ENCODE measurements at regions not wholly inside any gene's neighbourhood (a gene's known extent, or its start where the extent isn't known, plus 50 kb on each side); places are given as distances from the start of the nearest gene placed in this dataset.

- intact Hi-C loops (cut with micrococcal nuclease) = loop anchor here (2.0 kb wide), 2 partner anchors 69 to 75 kb away; no protein-coding TSS in a partner anchor
- Histone ChIP-seq H3K14ac (replicated peaks; ENCODE audit: low read depth, low read length) (0 out of 2 replicates have a peak overlapping the region, but pooled peaks have one; percentile 45), H3K27ac (ENCODE audit: insufficient read depth, low read length) (peak overlapping the region; percentile 51; the same call in 1 of the 2 replicates), H2AK9ac (replicated peaks; ENCODE audit: low read depth, low read length, poor library complexity) (peak overlapping the region; percentile 76), H4K20me1 (ENCODE audit: insufficient read depth, low read length) (no peaks in the 10 kb centered on the region), H3K18ac (ENCODE audit: low read depth, low read length) (no peak overlapping the region; the same call in 1 of the 2 replicates), H4K8ac (ENCODE audit: low read depth in 2 of 2, low read length in 2 of 2) (peak overlapping the region; percentile 19 to 67; a peak in 3 of 4 replicates), H3K56ac (ENCODE audit: extremely low read depth, insufficient read depth, low read length) (no peak overlapping the region), H2BK20ac (ENCODE audit: low read depth, low read length) (peak overlapping the region; percentile 70), H2BK120ac (ENCODE audit: low read depth, low read length) (peak overlapping the region; percentile 82), H3K79me1 (ENCODE audit: low read depth in 1 of 2, low read length in 2 of 2) (peaks cover 0 to 16% of the 10 kb centered on the region in 2 experiments; a peak in 3 of 4 replicates), H3K36me3 (ENCODE audit: control insufficient read depth, insufficient read depth, low read length) (no peaks in the 10 kb centered on the region), H3K9me3 (ENCODE audit: control insufficient read depth, insufficient read depth, low read length) (no peaks in the 10 kb centered on the region), H3K4me1 (ENCODE audit: control insufficient read depth, insufficient read depth, low read length) (peaks cover 2% of the 10 kb centered on the region; the same call in 1 of the 2 replicates), H3K27me3 (ENCODE audit: control insufficient read depth, insufficient read depth, low read length) (peaks cover 21% of the 10 kb centered on the region), H3K23ac (ENCODE audit: low read depth, low read length) (peak overlapping the region; percentile 41), H2AFZ (replicated peaks; ENCODE audit: low read length, poor library complexity) (peak overlapping the region; percentile 80), H4K5ac (ENCODE audit: low read depth, low read length) (no peak overlapping the region; the same call in 1 of the 2 replicates), H3K4ac (ENCODE audit: low read depth, low read length) (peak overlapping the region; percentile 41), H3K4me3 (ENCODE audit: insufficient read depth, low read depth, low read length) (peak overlapping the region; percentile 74), H3K9me1 (ENCODE audit: insufficient read depth, low read length) (no peaks in the 10 kb centered on the region), H2AK5ac (ENCODE audit: low read depth, low read length) (peak overlapping the region; percentile 84), H3K4me2 (ENCODE audit: low read depth, low read length) (peak overlapping the region; percentile 90), H3K9ac (ENCODE audit: low read depth, low read length) (peak overlapping the region; percentile 89), H4K91ac (ENCODE audit: insufficient read depth, low read depth, low read length) (no peak overlapping the region; the same call in 1 of the 2 replicates), H2BK5ac (ENCODE audit: low read depth, low read length, poor library complexity, severe bottlenecking) (no peak overlapping the region), H2BK15ac (ENCODE audit: low read depth, low read length) (peak overlapping the region; percentile 71; the same call in 2 of the 3 replicates)
- 21% methylated on average over 13 of the region's 37 CpGs; no CpG with 5 or more reads in 1 of the 2 experiments for WGBS, 2 experiments (ENCODE audit: extremely low coverage in 2 of 2, insufficient read length in 1 of 2)
- ATAC-seq (ENCODE audit: low read depth) (no peak), DNase-seq (no peak)
- dilution Hi-C loops (cut with HindIII; ENCODE audit: low sequenced_read_pairs, unreplicated experiment) = no loop called here
- BruUV-seq (replicated peaks) = no TSS peak
- in situ Hi-C loops (cut with MboI; ENCODE audit: low sequenced_read_pairs) = no loop called here
- POLR2A ChIA-PET (ENCODE audit: unreplicated experiment) = interaction anchor here (1.0 kb wide), 1 partner anchor 72 kb away, joined by 5 read pairs; the partner anchor contains the start of gene SOX4
- CTCF ChIA-PET = no interaction called here
- TF ChIP-seq ELK1 (IDR thresholded peaks at IDR 0.05; ENCODE audit: borderline replicate concordance, low read depth, low read length) = no peak
- TF ChIP-seq RCOR1 (IDR thresholded peaks at IDR 0.05; ENCODE audit: insufficient replicate concordance, low read length) = no peak
- TF ChIP-seq BHLHE40 (IDR thresholded peaks at IDR 0.05; ENCODE audit: low read depth, low read length) = no peak
- no peak for TF ChIP-seq RAD21 (IDR thresholded peaks at IDR 0.05; ENCODE audit: low read length)
- no peak for TF ChIP-seq MAZ (IDR thresholded peaks at IDR 0.05; ENCODE audit: borderline replicate concordance, low read depth, low read length)
- TF ChIP-seq FOS (IDR thresholded peaks at IDR 0.05; ENCODE audit: low read depth, low read length) = no peak
- no peak for TF ChIP-seq CHD1 (IDR thresholded peaks at IDR 0.05; ENCODE audit: low read depth, low read length)
- TF ChIP-seq MXI1 (IDR thresholded peaks at IDR 0.05; ENCODE audit: borderline replicate concordance, low read depth, low read length) = no peak
- TF ChIP-seq CEBPB (IDR thresholded peaks at IDR 0.05; ENCODE audit: low read depth, low read length) = no peak
- no peak for TF ChIP-seq USF2 (IDR thresholded peaks at IDR 0.05; ENCODE audit: low read depth, low read length)
- no peak for TF ChIP-seq RFX5 (IDR thresholded peaks at IDR 0.05; ENCODE audit: low read depth, low read length)
- no peak for TF ChIP-seq MAFK (IDR thresholded peaks at IDR 0.05; ENCODE audit: low read depth, low read length)
- TF ChIP-seq POLR2A (IDR thresholded peaks at IDR 0.05; ENCODE audit: low read depth, low read length) = no peak
- TF ChIP-seq SMC3 (IDR thresholded peaks at IDR 0.05; ENCODE audit: low read depth, low read length) = no peak
Observed at GRCh38 chr6:21665392-21666200, 72.0 kb downstream of the SOX4 start.
